K562 (cell line): ENCODE measurements at regions not wholly inside any gene's neighbourhood (a gene's known extent, or its start where the extent isn't known, plus 50 kb on each side); places are given as distances from the start of the nearest gene placed in this dataset.

Experiments
- ATAC-seq: fragments of 200-7000 bp; cut with Tn5 transposase; 3 replicates; pipeline ENCODE4 v1.9.1; 2020; ENCODE audit warnings: moderate library complexity
- BruUV-seq: library from RNA; stranded (reverse); fragments of 400-500 nt; replicated peaks from 2 replicates; lab custom pipeline; 2021; lab: Mats Ljungman, UMichigan
- CTCF ChIA-PET: fragments of 300-600 bp; formaldehyde crosslinking; extraction: SDS; loops from one replicate; lab custom pipeline; 2021; ENCODE audit warnings: low intra/inter-chr PET ratio; lab: Yijun Ruan, JAX
- POLR2A ChIA-PET: fragments of 300-600, 350-650 bp; sonication (Branson Sonifier 250); formaldehyde crosslinking; extraction: SDS; loops from one replicate; lab custom pipeline; 2021; ENCODE audit warnings: antibody characterized with exemption, inconsistent platforms; lab: Yijun Ruan, JAX
- DNase-seq, 4 experiments: peaks; one replicate each; pipeline versions ENCODE4 v3.0.0 to v3.0.0-alpha.2; 2011 to 2018; ENCODE audit warnings: low spot score in 3 of 4, mixed read lengths in 3 of 4; ENCODE audit errors: extremely low read depth in 1 of 4
- FAIRE-seq: peaks from 2 replicates; lab custom pipeline; 2011; peaks lifted over from hg19 to GRCh38; lab: Jason Lieb, UNC
- H2AFZ ChIP-seq: 2 replicates; pipeline ENCODE4 v1.6.0; 2011; ENCODE audit warnings: low read depth, low read length, control low read depth, inconsistent platforms
- H3K27ac ChIP-seq: fragments of 200-600 bp; 3 replicates; pipeline ENCODE4 v1.8.0; 2011; ENCODE audit warnings: low read depth, mild to moderate bottlenecking, control low read depth, inconsistent platforms, low read length, moderate library complexity, mixed read lengths; ENCODE audit errors: extremely low read depth
- H3K27me3 ChIP-seq, 2 experiments: fragments of 300-600 bp in 1 of 2; 2 replicates in 1 of 2; 3 replicates in 1 of 2; pipeline versions ENCODE4 v1.6.0 to v1.8.0; 2011; ENCODE audit warnings: inconsistent platforms in 2 of 2, low read length in 2 of 2, mild to moderate bottlenecking in 1 of 2, mixed read lengths in 1 of 2, moderate library complexity in 1 of 2; ENCODE audit not compliant: control insufficient read depth in 2 of 2, insufficient read depth in 2 of 2
- H3K36me3 ChIP-seq: fragments of 300-600 bp; 3 replicates; pipeline ENCODE4 v1.8.0; 2011; ENCODE audit warnings: mild to moderate bottlenecking, low read length, inconsistent platforms; ENCODE audit not compliant: control insufficient read depth, insufficient read depth
- H3K4me1 ChIP-seq, 2 experiments: fragments of 200-600 bp in 1 of 2; replicated peaks in 1 of 2; 2 replicates in 1 of 2; 3 replicates in 1 of 2; pipeline versions ENCODE4 v1.5.1 to v1.8.0; 2011; ENCODE audit warnings: inconsistent platforms in 2 of 2, low read length in 2 of 2, mild to moderate bottlenecking in 1 of 2, mixed read lengths in 1 of 2, moderate library complexity in 1 of 2; ENCODE audit not compliant: control insufficient read depth in 2 of 2, insufficient read depth in 2 of 2
- H3K4me2 ChIP-seq: 2 replicates; pipeline ENCODE4 v1.6.1; 2011; ENCODE audit warnings: low read length, control low read depth, inconsistent platforms, mixed read lengths; ENCODE audit not compliant: insufficient read depth
- H3K4me3 ChIP-seq: fragments of 200-600 bp; sonication (generic), shearing (Covaris generic); 2 replicates; pipeline ENCODE4 v1.5.1; 2016; ENCODE audit warnings: control low read depth, inconsistent platforms
- H3K79me2 ChIP-seq: fragments of 200-600 bp; 3 replicates; pipeline ENCODE4 v1.8.0; 2011; ENCODE audit warnings: low read length, inconsistent platforms; ENCODE audit not compliant: control insufficient read depth, insufficient read depth
- H3K9ac ChIP-seq, 2 experiments: 2 replicates each; pipeline versions ENCODE4 v1.6.0 to v1.6.1; 2011; ENCODE audit warnings: low read depth in 2 of 2, low read length in 2 of 2, control low read depth in 1 of 2, inconsistent platforms in 1 of 2, mild to moderate bottlenecking in 1 of 2, mixed read lengths in 1 of 2; ENCODE audit not compliant: insufficient read depth in 1 of 2
- H3K9me1 ChIP-seq: one replicate; pipeline ENCODE4 v1.6.0; 2011; ENCODE audit warnings: inconsistent platforms, mild to moderate bottlenecking, low read length, moderate library complexity; ENCODE audit not compliant: control insufficient read depth, insufficient read depth
- H3K9me3 ChIP-seq: replicated peaks from 2 replicates; pipeline ENCODE4 v1.5.1; 2011; ENCODE audit warnings: low read depth, low read length, inconsistent platforms; ENCODE audit not compliant: control insufficient read depth, insufficient read depth
- H4K20me1 ChIP-seq: replicated peaks from 2 replicates; pipeline ENCODE4 v1.6.1; 2011; ENCODE audit warnings: low read length, inconsistent platforms, mixed read lengths; ENCODE audit not compliant: control insufficient read depth, insufficient read depth
- CEBPB ChIP-seq: fragments of 450-650 bp; IDR thresholded peaks from 2 replicates; pipeline ENCODE4 v1.6.1; 2016; ENCODE audit warnings: missing genetic modification characterization, missing compliant biosample characterization
- SMARCA4 ChIP-seq: fragments of 450-650 bp; IDR thresholded peaks from 2 replicates; pipeline ENCODE4 v1.6.1; 2016
- YY1 ChIP-seq, 3 experiments: IDR thresholded peaks; 2 replicates each; pipeline ENCODE4 v1.6.1; 2011; ENCODE audit warnings: low read length in 2 of 3, mild to moderate bottlenecking in 2 of 3, moderate library complexity in 2 of 3, borderline replicate concordance in 1 of 3, control low read depth in 1 of 3, low read depth in 1 of 3; ENCODE audit not compliant: insufficient read depth in 3 of 3, insufficient replicate concordance in 2 of 3, control insufficient read depth in 1 of 3, insufficient read length in 1 of 3; ENCODE audit errors: extremely low read depth in 1 of 3
- WGBS: fragments of 100-300 bp; shearing (Covaris generic); methylation state at CpG from one replicate; pipeline ENCODE4 v1.1.6; 2016; ENCODE audit warnings: low coverage, mixed read lengths; ENCODE audit not compliant: insufficient coverage; ENCODE audit errors: missing lambda C conversion rate; 5-methylcytosine and 5-hydroxymethylcytosine counted together
- in situ Hi-C: fragments of 300-500 bp; cut with MboI; formaldehyde crosslinking; loops from 4 replicates; pipeline ENCODE4 v1.15.0; 2018; ENCODE audit warnings: inconsistent platforms, mixed read lengths
- intact Hi-C: fragments of 100-400 bp; cut with micrococcal nuclease; formaldehyde crosslinking; loops from 2 replicates; pipeline ENCODE4 v1.14.2; 2022
- TF ChIP-seq, protein P1 (sequence below): fragments of 450-650 bp; IDR thresholded peaks from 2 replicates; pipeline ENCODE4 v1.6.1; 2016; ENCODE audit warnings: borderline replicate concordance

GRCh38 chr16:87121816-87122215 is 195.4 kb downstream of the C16orf95 start (continued):
- TF ChIP-seq, protein P1, sequence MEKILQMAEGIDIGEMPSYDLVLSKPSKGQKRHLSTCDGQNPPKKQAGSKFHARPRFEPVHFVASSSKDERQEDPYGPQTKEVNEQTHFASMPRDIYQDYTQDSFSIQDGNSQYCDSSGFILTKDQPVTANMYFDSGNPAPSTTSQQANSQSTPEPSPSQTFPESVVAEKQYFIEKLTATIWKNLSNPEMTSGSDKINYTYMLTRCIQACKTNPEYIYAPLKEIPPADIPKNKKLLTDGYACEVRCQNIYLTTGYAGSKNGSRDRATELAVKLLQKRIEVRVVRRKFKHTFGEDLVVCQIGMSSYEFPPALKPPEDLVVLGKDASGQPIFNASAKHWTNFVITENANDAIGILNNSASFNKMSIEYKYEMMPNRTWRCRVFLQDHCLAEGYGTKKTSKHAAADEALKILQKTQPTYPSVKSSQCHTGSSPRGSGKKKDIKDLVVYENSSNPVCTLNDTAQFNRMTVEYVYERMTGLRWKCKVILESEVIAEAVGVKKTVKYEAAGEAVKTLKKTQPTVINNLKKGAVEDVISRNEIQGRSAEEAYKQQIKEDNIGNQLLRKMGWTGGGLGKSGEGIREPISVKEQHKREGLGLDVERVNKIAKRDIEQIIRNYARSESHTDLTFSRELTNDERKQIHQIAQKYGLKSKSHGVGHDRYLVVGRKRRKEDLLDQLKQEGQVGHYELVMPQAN = no peak

DNA sequence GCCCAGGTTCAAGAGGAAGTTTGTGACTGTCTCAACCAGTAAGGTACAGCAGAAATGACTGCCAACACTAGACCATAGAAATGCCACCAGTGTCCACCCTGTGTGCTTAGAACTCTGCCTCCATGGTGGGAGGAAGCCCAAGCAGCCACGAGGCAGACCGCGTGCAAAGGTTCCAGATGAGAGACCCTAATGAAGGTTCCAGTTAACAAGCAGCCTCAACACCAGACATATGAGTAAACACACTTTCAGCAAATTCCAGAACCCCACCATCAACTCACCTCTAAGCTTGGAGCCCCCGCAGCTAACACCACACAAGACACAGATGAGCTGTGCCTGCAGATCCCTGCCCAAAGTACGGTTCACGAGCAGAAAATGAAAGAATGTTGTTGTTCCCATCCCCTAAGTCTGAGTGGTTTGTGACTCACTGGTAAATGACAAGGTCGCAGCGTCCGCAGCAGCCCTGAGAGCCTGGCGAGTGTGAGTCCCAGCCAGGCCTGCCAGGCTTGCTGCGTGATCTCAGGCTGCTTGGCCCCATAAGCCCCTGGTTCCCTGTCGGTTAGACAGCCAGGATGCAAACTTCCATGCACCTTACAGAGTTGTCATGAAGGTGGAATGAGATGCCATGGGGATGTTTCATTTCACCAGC is 193.7 kb downstream of the C16orf95 start:
- H3K9me1 ChIP-seq = no peaks in the 10 kb centered on the region
- H3K4me3 ChIP-seq = no peak overlapping the region
- ChIA-PET POLR2A (no interaction called here), CTCF (no interaction called here)
- H3K79me2 ChIP-seq = no peaks in the 10 kb centered on the region
- intact Hi-C loops (no loop called here), in situ Hi-C loops (no loop called here)
- no peaks in the 10 kb centered on the region for H3K36me3 ChIP-seq
- H3K27ac ChIP-seq = no peak overlapping the region
- H3K9me3 ChIP-seq = no peaks in the 10 kb centered on the region
- DNase-seq (no peak), FAIRE-seq (no peak), ATAC-seq (no peak)
- H4K20me1 ChIP-seq = no peaks in the 10 kb centered on the region
- no peak overlapping the region for H2AFZ ChIP-seq
- WGBS = 46% methylated on average over 12 of the region's 12 CpGs
- H3K9ac ChIP-seq = no peak overlapping the region
- H3K27me3 ChIP-seq = peaks cover 9 to 73% of the 10 kb centered on the region in 2 experiments; a peak in 4 of 5 replicates
- TF ChIP-seq CEBPB (tag) (no peak), SMARCA4 (no peak), YY1 (IDR thresholded peaks at IDR 0.05; ENCODE audit: borderline replicate concordance in 1 of 3, control insufficient read depth in 1 of 3, extremely low read depth in 1 of 3, insufficient read depth in 3 of 3, insufficient read length in 1 of 3, insufficient replicate concordance in 2 of 3, low read depth in 1 of 3, low read length in 2 of 3) (peak in 1 of 3 experiments; percentile 50)
- H3K4me2 ChIP-seq = no peak overlapping the region
- H3K4me1 ChIP-seq = peaks cover 0 to 7% of the 10 kb centered on the region in 2 experiments; a peak in 2 of 5 replicates
- BruUV-seq = no TSS peak
